Kidney tubule cell (primary cell): ENCODE measurements at regions not wholly inside any gene's neighbourhood (a gene's known extent, or its start where the extent isn't known, plus 50 kb on each side); places are given as distances from the start of the nearest gene placed in this dataset.

Source experiments
- DNase-seq: peaks from one replicate; pipeline ENCODE4 v3.0.0-alpha.2; 2018; ENCODE audit warnings: low spot score

DNA sequence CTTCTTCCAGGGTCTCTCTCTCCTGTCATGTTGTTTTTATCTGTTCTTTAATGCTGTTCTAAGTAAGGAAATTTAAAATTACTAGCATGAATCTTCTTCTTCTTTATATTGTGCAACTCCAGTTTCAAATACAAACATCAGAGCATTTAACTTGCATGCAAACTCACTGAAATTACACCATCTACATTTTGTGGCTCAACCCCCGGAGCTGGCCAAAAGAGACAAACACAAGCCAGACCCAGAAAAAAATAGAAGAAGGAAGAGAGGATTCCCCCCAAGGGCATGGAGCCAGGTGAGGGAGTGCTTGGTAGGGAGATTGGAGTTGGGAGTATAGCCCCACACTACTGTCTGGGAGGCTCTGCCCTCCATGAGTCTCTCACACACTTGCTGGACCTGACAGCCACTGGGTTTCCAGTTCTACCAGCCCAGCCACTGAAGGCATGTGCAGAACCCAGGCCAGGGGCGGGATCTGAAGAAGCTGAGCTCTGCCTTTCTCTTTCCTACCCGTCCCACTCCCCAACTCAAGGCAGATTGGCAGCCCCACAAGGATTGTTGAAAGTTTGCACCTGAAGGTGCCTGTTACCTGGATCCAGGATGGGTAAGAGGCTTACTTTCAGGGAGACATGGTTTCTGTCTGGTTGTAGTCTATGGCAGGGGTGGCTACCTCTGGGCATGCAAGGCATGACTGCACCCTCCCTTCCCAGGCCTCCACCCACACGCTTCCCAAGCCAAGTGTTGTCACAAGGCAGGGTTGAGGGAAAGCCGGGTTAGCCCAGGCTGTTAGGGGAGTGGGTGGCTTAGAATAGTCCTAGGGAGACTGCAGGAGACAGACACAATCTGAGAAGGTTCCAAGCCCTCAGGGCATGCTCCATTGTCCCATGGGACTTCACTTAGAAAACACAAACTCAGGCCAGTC, 297.2 kb downstream of the TGFB2 start:
- no peak for DNase-seq

DNA sequence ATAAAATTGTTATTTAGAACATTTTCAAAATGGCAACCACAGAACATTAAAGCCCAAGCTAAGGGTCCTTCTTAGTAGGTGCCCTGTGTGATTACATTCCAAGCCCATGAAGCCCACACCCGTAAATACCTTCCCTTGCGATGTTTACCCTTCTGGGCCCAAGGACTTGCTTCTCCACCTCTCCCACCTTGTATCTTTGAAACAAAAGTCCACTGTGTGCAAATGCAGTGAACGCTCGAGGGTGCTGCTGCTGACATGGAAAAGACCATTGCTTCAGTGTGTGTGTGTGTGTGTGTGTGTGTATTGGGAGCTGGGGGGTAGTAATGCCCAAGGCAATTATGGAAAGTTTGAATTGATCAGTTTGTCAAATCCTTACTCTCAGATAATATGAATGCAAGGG, 298.1 kb downstream of the TGFB2 start:
- no peak for DNase-seq

- DNase-seq: no peak
Observed at GRCh38 chr1:218643926-218644325, 298.8 kb downstream of the TGFB2 start.

DNA sequence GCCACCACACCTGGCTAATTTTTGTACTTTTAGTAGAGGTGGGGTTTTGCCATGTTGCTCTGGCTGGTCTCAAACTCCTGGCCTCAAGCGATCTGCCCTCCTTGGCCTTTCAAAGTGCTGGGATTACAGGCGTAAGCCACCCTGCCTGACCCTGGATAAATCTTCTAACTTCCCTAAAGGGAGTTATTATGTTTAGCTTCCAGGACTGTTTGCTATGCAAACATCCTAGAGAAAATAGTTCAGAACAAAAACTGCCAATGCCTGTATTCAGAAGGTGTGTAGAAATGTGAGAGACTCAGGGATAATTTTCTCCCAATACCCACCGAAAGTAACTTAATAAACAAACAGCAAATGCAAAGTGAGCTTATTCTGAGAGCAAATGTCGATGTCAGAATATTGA, 301.2 kb downstream of the TGFB2 start:
- DNase-seq: no peak

GRCh38 chr1:218656301-218657037, 311.3 kb downstream of the TGFB2 start:
- peak; percentile 79 for DNase-seq

- peak; percentile 55 for DNase-seq
Observed at GRCh38 chr1:218658269-218658668, 313.1 kb downstream of the TGFB2 start.

GRCh38 chr1:218658899-218659298, 313.8 kb downstream of the TGFB2 start:
- peak; percentile 96 for DNase-seq

- DNase-seq: peak; percentile 71
Observed at GRCh38 chr1:218659911-218660677, 315.0 kb downstream of the TGFB2 start.

- peak; percentile 80 for DNase-seq
Observed at GRCh38 chr1:218660678-218661053, 315.5 kb downstream of the TGFB2 start.

DNA sequence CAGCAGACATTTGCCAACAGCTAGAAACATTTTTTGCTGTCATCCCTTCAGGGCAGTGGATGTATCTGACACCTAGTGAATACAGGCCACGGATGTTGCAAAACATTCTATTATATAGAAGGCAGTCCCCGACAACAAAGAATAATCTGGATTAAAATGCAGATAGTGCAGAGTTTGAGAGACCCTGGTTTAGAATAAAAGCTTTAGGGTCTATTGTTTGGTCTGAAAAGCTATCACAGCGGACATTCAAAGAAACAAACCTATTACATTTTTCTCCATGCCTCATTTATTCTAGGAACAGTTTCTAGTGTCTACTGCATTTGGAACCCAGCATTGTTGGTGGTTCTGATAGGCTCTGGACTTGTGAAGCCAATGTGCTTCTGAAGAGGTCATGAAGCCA, 316.3 kb downstream of the TGFB2 start:
- no peak for DNase-seq

DNA sequence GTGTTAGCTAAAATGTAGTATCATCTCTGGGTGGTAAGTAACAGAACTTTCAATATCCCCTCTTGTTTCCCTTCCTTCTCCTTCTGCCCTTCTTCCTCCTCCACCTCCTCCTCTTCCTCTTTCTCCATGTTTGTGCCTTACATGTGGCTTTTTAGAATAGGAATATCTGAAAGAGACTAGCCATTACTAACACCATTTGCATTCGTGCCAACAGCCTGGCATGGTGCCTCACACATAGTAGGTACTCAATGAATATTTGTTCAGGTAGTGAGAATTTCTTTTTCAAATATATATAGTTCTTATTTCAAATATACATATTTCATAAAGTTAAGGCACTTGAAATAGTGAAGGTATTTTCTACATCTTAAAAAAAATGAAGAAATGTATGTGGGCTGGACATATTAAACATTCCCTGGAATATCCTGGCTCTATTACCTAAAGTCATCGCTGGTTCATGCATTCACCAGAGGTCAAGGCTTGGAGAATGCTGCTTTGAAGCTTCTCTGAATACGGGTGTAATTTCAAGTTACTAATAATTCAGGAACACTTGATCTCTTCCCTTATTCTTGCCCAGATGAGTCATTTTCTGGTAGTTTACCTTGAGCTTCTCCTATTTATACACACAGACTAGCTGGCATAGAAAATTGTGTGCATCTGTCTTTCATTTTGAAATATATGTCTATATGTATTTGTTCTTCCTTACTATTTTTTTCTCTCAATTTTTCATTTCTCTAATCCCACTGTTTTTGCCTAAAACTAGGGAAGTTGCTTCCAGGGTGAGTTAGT, 319.4 kb downstream of the TGFB2 start:
- peak; percentile 30 for DNase-seq

- DNase-seq: peak; percentile 24
Observed at GRCh38 chr1:218665221-218665620, 320.1 kb downstream of the TGFB2 start.

GRCh38 chr1:218666263-218666662, 321.1 kb downstream of the TGFB2 start:
- DNase-seq: peak; percentile 37

GRCh38 chr1:218667781-218668516, 322.8 kb downstream of the TGFB2 start:
- DNase-seq: no peak

GRCh38 chr1:218669431-218669830, 324.3 kb downstream of the TGFB2 start:
- DNase-seq: peak; percentile 54

DNA sequence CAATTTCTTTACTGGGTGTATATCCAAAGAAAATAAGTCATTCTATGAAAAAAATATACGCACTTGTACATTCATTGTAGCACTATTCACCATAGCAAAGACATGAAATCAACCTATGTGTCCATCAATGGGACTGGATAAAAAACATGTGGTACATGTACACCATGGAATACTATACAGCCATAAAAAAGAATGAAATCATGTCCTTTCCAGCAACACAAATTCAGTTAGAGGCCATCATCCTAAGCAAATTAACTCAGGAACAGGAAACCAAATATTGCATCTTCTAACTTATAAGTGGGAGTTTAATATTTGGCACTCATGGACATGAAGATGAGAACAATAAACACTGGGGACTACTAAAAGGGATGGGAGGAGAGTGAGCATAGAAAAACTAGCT, 325.7 kb downstream of the TGFB2 start:
- DNase-seq: no peak

- DNase-seq: no peak
Observed at GRCh38 chr1:218671573-218671972, 326.4 kb downstream of the TGFB2 start.

DNA sequence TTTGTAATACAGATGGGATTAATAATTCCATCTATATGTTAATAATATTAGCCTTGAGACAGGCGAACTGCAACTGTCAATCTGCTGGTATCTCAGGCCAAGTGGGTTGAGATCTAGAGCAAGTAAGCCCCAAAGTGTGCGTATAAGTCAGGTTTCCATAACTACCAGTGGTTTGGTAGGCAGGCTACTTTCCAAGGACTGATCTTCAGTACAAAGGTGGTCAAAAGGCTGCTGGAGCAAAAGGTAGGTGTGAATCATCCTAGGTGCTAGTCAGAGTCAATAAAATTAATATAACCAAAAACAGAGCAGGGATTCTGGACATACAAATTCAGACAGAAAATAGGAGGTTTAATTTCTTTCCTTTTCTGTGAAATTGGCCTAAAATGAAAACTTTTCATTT, 328.0 kb downstream of the TGFB2 start:
- peak; percentile 54 for DNase-seq

- DNase-seq: peak; percentile 82
Observed at GRCh38 chr1:218674280-218674773, 329.2 kb downstream of the TGFB2 start.

DNA sequence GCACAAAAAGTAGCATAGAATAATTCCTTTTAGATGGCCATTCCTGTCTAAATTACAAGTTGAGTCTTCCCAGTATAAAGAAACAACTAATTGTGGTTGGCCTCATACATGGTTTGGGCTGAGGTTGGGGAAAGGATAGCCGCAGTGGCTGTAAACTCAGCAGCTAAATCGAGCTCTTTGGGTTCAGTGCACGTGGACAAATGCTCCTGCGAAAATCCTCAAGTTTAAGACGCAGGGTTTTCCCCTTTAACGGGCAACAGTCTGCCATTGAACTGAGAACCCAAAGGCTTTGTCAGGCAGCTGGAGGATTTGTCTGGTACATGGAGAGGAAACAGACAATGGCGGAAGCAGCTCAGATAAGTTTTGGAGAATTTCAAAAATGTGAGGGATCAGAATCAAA, 331.9 kb downstream of the TGFB2 start:
- DNase-seq: no peak

GRCh38 chr1:218679391-218679790, 334.3 kb downstream of the TGFB2 start:
- no peak for DNase-seq
